Posterior vena cava (tissue), 2 donors: ENCODE measurements at regions not wholly inside any gene's neighbourhood (a gene's known extent, or its start where the extent isn't known, plus 50 kb on each side); places are given as distances from the start of the nearest gene placed in this dataset.

Source experiments
- DNase-seq: peaks from one replicate; pipeline ENCODE4 v3.0.0-alpha.2; 2020; ENCODE audit warnings: low spot score
- intact Hi-C, 2 donors: fragments of 100-400 bp; cut with DNase I; formaldehyde crosslinking; loops; one replicate each; pipeline versions ENCODE4 v1.14.1 to v1.14.2; 2022 to 2023
- donor health status: DM: yes; HTN: yes; CAD: no.
- donor health status: DM: yes; HTN: yes; CAD: no.

DNA sequence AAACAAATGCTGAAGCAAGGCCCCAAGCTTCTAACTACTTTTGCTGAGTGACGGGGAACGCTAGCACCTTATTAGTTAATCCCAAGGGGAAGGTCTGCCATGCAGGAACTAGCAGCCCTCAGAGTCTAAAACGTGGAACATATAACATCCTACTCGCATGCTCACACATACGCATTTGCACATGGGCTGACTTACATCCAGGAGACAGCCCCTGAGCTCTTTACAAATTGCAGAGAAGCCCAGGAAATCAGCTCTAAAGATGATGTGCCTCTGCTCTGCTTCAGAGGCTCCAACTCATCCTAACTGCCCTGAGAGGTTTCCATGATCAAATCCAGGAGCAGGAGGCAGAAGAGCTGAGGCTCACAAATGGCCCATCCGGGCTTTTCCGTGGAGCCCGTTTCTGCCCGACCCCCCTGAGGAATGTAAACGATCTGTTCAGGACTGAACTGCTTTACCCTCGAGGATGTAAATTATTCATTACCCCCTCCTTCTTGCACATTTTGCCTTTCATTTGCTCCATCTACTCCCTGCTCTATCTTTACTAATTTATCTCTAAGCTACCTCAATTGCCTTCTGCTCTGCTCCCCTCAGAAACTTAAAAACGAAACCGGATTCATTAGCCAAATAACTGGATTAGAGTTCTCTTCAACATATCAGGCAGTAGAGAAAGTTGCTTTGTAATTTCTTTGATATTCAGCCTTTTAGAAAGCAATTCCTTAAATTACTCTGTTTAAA, 141.9 kb upstream of the CCDC54 start:
- DNase-seq = no peak
- intact Hi-C loops = loop anchor here in 1 of 2 donors (10.0 kb wide), 1 partner anchor 499 kb away; no protein-coding TSS in a partner anchor

DNA sequence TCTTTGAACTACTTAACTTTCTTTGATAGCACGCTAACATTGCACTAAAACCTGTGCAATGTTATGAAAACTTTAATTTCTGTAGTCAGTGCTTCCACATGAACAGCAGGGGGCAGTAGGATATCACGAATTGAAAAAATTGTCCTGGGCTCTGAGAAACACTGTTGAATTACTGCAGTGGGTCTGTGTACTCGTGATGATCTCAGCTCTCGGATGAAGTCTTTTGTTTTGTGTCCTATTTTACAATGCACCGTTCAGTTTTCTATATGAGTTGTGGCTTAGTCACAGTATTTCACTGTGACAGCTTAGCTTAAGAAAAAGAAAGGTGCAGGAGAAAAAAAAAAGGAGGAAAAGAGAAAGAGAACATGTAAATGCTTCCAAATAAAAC, 141.3 kb upstream of the CCDC54 start:
- intact Hi-C loops = loop anchor here in 1 of 2 donors (10.0 kb wide), 1 partner anchor 499 kb away; no protein-coding TSS in a partner anchor
- no peak for DNase-seq

DNA sequence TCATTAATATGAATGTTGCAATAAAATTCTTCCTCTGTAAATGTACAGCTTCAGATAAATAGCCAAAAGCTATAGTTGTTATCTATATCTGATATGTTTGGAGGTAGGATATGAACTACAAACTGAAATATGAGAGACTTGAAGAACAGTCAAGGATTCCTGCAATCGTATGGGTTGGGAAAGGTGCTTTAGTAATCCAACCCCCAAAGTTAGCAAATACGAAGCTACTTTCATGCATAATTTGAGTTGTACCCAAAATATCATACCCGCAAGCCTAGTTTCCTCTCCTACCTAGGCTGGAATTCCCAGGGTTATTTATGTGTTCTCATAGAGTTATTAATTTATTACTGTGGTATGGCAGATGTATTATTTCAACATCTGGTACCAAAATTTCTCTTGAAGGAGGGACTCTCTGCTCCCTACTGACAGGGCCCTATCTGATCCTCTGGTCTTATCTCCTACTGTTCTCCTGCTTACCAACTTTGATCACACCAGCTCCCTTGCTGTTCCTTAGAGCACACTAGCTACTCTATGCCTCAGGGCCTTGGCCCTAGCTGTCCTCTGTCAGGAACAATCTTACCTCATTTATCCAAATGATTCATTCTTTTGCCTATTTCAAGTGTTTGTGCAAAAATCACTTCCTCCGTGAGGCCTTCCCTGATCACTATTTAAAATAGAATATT, 140.4 kb upstream of the CCDC54 start:
- DNase-seq = no peak
- intact Hi-C loops = loop anchor here in 1 of 2 donors (10.0 kb wide), 1 partner anchor 498 kb away; no protein-coding TSS in a partner anchor

DNA sequence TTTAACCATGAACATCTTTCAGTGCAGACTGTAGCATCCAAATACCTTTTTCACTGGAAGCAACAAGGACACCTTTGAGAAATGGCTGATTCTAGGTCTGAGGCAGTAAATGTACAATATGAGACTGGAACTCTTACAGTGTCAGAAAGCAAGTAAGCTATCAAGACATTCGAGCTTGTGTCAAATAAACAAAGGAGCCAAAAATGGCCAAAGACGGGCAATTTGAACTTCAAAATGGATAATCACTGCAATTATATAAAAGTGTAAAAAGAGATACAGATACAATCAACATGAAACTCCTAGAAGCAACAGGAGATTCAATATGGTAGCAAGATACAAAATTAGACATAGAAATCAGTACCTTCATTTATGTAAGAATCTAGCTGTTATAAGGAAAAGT, 138.5 kb upstream of the CCDC54 start:
- intact Hi-C loops = loop anchor here in 1 of 2 donors (10.0 kb wide), 1 partner anchor 496 kb away; no protein-coding TSS in a partner anchor
- no peak for DNase-seq

DNA sequence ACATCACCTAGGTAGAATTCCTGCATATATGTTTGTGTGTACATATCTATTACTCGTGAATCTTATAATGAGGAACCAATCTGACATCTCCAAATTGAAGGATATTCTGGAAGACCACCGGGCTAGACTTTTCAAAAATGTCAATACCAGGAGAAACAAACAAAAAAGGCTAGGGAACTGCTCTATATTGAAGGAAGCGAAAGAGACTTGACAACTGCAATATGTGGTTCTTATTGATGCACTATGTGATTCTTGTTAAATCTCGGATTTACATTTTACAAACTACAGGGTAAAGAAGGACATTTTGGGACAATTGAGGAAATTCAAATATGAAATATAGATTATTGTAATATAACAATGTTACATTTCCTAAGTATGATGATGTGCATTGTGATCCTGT, 137.5 kb upstream of the CCDC54 start:
- intact Hi-C loops = loop anchor here in 1 of 2 donors (10.0 kb wide), 2 partner anchors 185 to 495 kb away; no protein-coding TSS in a partner anchor
- no peak for DNase-seq

DNA sequence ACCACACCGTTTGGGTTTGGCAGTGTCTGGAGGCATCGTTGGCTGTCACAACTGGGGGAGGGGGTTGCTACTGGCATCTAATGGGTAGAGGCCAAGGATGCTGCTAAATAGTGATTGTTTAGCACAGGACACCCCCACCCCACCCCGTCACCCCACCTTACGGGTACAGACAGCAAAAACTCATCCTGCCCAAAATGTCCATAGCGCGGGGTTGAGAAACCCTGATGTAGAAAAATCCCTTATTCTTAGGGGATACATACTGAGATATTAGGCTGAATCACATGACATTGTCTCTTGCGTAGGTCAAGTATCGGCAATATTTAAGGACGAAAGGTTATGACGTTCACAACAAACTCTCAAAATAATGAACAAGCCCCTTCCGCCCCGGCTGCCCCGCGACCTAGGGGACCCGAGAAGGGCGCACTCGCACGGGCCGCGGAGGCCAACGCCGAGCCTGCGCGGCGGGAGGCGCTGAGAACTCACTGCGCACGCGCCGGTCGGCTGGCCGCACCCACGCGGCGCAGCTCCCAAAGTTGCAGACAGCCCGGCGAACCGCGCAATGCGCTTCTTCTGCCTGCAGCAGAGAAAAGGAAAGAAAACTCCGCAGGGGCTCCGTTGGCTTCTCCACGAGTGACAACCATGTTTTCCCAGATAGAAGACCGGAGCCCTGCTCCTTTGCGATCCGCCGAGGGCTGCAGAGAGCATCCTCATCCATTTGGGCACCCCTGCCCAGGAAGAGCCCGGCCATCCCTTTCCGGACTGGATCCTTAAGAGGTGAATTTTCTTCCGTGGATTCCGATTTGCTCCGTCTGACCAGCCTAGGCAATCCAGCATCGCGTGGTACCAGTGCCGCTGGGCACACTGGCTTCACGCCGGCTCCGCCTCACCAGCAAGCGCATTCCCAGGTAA, 136.8 kb upstream of the CCDC54 start:
- intact Hi-C loops = loop anchor here in 1 of 2 donors (10.0 kb wide), 1 partner anchor 184 kb away; no protein-coding TSS in a partner anchor
- peak; percentile 94 for DNase-seq

DNA sequence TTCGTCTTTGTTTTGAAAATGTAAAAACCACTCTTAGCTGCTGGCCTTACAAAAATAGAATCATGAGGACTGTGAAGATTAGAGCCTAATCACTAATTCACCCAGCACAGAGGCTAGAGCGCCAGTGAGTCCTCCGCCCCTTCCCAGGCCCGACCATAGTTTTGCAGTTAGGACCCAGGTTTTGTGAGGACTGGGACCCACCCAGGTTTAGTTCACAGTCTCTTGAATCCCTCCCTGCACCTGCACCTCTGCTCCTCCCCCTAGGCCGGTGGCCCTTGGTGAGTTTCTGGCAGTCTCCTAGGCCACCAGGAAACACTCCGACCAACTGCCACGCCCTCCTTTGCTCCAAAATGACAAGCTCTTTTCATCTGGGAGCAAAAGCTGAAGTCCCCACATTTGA, 136.0 kb upstream of the CCDC54 start:
- no peak for DNase-seq
- intact Hi-C loops = loop anchor here in 1 of 2 donors (10.0 kb wide), 1 partner anchor 184 kb away; no protein-coding TSS in a partner anchor

DNA sequence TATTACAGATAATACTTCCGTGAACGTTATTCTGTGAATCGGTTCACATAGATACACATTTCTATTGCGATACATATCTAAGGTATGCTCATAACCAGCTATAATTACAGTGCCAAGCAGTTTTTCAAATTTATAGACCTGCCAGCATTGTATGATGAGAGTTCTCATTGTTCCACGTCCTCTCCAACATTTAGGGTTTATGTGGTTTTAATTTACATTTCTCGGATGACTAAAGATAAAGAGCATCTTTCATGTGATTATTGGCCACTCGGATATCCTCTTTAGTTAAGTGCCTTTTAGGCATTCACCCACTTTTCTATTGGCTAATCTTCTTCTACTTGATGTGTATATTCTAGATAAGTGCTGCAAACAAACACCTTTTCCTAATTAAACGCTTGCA, 134.7 kb upstream of the CCDC54 start:
- intact Hi-C loops = loop anchor here in 1 of 2 donors (10.0 kb wide), 1 partner anchor 182 kb away; no protein-coding TSS in a partner anchor
- DNase-seq = no peak

DNA sequence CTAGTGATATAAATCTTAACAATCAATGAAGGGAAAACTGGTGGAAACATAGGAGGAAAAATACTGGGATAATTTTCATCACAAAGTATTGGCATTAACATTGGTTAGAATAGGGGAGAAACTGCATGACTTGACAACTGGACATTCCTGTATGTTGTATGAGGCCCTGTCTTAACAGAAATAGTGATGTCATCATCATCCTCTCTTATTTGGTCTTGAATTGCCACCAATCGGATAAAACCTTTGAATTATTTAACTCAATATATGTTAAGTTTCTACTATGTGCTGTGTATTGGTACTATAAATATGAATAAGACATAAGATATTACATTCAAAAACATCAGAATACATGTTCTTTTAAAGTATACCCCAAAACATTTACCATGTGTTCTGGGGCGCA, 130.1 kb upstream of the CCDC54 start:
- intact Hi-C loops = loop anchor here in 1 of 2 donors (10.0 kb wide), 1 partner anchor 178 kb away; no protein-coding TSS in a partner anchor
- DNase-seq = no peak

DNA sequence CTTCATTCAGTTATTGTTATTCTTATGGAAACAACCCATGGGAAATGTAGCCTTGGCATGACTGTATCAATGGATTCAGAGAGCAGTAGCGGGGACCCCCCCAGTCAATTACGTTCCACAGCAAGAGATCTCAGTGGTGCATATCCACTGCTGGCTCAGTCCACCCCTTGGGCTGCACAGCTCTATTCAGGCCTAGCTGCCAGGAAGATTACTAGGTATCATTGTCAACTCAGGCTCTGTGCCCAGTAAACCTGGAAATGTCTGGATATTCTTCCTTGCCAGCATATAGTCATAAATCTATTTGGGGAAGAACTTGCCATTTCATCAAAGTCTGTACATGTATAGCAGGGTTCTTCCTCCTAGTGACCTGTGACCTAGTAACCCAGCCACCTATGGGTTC, 128.1 kb upstream of the CCDC54 start:
- intact Hi-C loops = loop anchor here in 1 of 2 donors (10.0 kb wide), 1 partner anchor 176 kb away; no protein-coding TSS in a partner anchor
- no peak for DNase-seq

DNA sequence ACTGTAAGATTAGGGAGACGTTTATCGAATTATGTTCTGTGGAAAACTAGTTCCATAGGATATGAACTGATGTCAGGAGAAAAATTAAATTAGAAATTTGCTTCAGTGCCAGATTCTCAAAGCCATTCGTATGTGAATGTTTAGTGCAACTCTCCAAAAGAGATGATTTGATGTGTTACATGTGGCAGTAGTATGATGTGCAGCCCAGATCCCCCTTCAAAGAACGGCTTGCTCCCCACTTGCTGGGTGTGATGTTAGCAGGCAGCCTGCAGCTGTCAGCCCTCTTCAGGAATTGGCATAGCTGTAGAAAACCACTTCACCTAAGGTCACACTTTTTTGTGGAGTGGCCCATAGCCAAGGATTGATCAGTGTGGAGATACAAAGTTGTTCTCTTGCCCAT, 127.0 kb upstream of the CCDC54 start:
- intact Hi-C loops = no loop called here
- DNase-seq = no peak

DNA sequence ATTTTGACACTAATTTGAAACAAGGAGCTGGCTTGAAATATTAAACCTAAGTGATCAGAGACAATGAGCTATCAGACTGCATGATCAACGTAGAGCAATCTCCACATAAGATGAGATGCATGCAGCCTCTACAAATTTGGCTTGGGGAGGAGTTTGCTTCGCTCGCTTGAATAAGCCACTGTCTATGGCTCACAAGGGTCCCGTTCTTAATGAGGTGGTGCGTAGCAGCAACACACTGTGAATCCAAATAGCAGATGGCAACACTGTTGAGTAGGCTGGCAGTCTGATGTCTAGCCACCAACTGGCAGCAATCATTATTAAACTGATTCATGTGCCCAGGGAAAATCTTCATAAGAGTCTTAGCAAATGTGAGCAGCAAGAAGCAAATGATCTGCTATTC, 125.4 kb upstream of the CCDC54 start:
- intact Hi-C loops = no loop called here
- no peak for DNase-seq

DNA sequence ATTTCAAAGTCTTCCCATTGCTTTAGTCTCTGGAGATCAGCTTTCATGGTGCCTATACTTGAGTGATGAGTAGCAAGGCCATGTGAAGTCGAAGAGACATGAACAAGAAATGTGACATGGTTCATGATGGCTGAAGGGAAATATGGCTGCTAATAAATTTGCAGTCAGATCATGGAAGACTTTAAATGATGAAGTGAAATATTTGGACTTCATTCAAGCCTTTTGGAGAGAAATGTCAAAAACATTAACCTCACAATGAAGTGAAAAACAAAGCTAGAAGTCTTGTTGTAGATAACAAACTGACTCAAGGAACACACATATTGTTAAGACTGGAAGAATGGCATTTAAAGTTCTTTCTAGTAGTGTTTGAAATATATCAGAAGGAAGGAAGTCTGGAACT, 120.3 kb upstream of the CCDC54 start:
- DNase-seq = no peak
- intact Hi-C loops = no loop called here

DNA sequence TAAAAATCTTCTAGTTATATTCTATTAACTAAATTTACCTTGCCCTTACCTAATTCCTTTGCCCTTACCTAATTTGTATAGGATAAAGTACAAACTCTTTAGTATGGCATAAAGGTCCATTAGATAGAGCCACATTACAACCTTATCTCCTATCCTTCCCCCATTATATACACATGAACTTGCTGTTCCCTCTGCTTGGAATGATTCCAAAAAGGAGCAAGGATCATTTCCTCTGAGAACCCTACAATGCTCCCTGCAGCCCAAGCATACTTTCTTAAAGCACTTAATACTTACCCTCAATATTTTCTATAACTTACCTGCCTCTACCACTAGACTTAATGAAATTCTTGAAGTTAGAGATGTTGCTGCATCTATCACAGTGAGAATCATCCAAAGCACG, 118.9 kb upstream of the CCDC54 start:
- intact Hi-C loops = no loop called here
- DNase-seq = no peak

DNA sequence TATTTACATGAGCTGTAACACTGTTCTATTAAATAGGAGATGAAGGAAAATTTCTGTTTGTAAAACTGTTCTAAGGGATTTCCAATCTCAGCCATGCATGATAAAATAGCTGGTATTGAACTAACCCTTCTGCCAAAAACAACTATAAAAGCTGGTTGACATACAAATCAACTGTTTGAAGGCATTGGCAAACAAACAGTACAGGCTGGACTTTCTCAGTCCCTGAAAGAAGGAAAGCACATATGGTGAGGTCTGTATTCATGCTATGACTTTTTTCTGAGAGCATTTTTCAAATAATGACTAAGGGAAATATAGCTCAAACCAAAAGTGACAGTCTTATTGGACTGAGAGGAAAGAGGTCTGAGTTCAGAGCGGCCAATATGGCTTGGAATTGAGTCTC, 117.0 kb upstream of the CCDC54 start:
- intact Hi-C loops = no loop called here

DNA sequence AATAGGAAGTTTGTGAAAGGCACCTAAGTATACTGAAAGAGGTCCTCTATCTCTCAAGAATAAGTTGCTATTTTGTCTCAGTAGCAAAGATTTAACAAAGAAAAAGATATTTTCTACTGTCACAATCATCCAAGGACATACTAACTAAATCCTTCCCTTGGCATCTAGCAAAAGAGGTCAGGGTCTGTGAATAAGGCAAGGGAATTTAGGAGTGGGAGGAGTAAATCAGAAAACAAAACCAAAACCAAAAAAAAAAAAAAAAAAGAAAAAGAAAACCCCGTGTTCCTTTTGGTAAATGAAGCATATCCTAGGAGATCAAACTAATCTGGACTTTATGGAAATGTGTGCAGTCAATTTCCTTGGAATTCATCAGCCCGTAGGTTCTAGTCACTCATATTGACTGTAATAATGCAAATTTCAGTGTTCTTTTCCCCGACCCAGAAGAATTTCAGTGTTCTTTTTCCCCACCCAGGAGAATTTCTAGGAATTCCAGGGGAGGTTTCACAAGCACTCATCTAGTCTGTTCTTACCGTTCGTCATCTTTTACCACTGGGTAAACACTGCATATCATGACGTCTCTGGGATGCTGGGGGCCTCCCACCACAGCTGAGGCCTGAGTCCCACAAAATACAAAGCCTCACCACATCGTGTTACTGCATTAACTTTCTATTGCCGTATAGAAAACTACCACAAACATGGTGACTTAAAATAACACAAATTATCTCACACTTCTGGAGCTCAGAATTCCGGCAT, 113.8 kb upstream of the CCDC54 start:
- intact Hi-C loops = no loop called here
- no peak for DNase-seq

More for the DNA sequence above, 117.0 kb upstream of the CCDC54 start:
- no peak for DNase-seq

DNA sequence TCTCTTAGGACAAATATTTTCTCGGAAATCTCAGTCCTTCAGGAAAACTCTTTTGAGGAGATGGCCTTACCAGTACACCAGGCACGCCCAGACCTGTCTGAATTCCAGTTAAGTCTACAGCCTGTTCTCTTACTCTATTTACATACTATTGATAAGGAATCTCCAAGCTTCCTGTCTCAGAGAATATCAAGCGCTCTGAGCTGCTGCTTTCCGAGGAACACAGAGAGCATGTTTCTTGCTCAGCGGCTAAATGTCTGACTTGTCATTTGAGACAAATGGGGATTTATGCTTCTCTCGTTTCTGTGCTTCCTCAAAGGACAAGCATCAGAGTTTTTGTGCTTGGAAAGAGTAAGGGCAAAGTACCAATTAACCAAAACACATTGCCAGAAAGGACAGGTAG, 112.4 kb upstream of the CCDC54 start:
- no peak for DNase-seq
- intact Hi-C loops = no loop called here

DNA sequence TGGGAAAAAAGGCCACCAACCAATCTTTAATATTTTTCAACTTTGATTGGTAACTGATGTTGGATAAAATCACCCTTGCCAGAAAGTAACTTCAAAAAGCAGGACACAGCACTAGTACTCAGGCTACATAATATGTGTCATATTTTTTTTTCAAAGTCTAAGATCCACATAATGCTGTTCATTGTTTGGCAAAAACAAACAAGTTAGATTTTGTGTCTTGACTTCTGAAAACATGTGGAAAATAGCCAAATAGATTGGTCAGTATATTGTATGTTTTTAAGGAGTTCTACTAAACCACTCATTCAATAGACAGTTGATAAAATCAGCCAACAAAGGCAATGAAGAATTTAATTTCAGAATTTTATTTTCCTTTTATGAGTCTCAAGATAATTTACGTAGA, 111.7 kb upstream of the CCDC54 start:
- no peak for DNase-seq
- intact Hi-C loops = no loop called here

DNA sequence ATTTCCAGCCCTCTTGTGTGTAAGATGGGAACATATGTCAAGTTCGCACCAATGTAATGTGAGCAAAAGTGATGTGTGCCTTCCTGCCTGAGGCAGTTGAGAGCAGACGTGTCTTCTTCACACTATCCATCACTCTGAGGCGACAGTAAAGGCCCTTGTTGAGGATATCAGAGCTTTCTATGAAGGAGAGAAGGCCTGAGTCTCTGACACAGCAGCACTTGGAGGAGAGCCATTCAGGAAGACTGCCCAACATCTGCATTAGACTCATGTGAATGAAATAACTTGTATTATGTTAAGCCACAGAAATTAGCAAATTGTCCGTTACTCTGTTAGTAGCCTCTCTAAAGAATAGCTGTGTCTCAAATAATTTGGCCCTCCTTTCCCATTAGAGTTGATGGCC, 108.8 kb upstream of the CCDC54 start:
- no peak for DNase-seq
- intact Hi-C loops = no loop called here
